ENCODE measurements at regions not wholly inside any gene's neighbourhood (a gene's known extent, or its start where the extent isn't known, plus 50 kb on each side); places are given as distances from the start of the nearest gene placed in this dataset.

DNA sequence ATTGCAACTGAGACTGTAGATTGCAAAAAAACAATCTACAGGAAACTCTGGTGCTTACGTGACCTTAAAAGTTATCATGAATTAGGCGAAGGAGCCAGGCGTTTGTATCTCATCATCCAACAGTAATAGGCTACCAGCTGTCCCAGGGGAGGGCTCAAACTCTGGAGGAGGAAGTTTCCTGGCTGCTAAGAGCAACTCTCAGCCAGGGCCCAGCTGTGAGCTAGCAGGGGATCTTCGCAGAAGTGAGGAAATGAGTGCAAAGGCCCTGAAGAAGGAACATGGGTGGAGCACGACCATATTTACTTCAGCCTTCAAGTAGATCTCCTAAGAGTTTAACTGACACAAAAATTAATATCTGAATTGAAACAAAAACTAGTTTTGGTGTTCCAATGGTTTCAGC lies 686.9 kb upstream of the MAP3K7 start:
- TF ChIP-seq, protein P1, sequence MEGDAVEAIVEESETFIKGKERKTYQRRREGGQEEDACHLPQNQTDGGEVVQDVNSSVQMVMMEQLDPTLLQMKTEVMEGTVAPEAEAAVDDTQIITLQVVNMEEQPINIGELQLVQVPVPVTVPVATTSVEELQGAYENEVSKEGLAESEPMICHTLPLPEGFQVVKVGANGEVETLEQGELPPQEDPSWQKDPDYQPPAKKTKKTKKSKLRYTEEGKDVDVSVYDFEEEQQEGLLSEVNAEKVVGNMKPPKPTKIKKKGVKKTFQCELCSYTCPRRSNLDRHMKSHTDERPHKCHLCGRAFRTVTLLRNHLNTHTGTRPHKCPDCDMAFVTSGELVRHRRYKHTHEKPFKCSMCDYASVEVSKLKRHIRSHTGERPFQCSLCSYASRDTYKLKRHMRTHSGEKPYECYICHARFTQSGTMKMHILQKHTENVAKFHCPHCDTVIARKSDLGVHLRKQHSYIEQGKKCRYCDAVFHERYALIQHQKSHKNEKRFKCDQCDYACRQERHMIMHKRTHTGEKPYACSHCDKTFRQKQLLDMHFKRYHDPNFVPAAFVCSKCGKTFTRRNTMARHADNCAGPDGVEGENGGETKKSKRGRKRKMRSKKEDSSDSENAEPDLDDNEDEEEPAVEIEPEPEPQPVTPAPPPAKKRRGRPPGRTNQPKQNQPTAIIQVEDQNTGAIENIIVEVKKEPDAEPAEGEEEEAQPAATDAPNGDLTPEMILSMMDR (IDR thresholded peaks at IDR 0.05): no peak
- TF ChIP-seq POLR2A (IDR thresholded peaks at IDR 0.05): no peak
- no peak for TF ChIP-seq POLR2AphosphoS5 (IDR thresholded peaks at IDR 0.05)

Measured in upper lobe of left lung (tissue), 4 donors.